SK-N-DZ (cell line): ENCODE measurements at regions not wholly inside any gene's neighbourhood (a gene's known extent, or its start where the extent isn't known, plus 50 kb on each side); places are given as distances from the start of the nearest gene placed in this dataset.

ENCODE experiments used
- DNase-seq: peaks from one replicate; pipeline ENCODE4 v3.0.0-alpha.2; 2015; ENCODE audit warnings: low spot score

DNA sequence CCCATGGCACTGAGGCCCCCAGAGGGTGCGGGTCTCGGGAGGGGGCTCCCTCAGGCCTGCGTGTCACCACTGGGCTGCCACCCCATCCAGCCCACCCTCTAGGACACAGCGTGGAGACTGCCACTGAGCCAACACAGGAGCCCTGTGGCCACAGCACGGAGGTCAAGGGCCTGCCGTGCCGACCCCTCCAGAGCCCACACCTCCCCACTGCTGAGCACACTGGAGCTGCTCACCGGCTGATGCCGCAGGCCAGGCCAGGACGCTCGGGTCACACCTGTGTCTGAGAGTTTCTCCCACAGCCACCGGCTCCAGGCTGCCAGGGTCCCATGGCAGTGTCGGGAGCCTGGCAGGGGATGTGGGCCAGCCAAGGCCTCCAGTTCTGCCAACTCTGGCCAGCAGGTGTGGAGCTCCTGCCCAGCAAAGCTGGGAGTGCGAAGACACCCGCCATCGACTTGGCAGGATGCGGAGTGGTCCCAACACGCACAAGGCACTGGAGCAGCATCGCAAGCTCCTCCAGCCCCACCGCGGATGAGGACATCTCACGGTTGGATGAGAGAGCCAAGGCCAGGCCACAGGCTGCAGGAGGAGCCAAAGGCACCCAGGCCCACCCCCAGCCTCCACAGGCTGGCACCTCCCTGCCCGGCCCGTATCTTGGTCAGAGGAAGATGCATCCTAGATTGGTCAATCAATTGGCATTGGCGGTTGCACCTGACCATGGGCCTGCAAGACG lies 187.1 kb downstream of the BRD1 start:
- DNase-seq, result no peak

DNA sequence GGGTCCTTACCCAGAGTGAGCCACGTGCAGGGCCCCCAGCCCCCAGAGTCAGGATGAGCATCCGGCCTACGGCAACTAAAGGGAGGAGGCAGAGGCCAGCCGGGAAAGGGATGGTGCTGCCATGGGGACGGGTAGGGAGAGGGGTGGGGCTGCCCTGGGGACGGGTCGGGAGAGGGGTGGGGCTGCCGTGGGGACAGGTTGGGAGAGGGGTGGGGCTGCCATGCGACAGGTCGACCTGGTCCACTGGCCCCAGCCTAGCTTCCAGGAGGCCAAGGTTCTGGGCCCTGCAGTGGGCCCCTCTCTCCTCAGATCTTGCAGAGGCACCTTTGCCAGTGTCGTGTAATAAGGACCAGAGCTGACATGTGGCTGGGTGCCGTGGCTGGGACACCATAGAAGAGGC lies 187.7 kb downstream of the BRD1 start:
- no peak for DNase-seq

DNA sequence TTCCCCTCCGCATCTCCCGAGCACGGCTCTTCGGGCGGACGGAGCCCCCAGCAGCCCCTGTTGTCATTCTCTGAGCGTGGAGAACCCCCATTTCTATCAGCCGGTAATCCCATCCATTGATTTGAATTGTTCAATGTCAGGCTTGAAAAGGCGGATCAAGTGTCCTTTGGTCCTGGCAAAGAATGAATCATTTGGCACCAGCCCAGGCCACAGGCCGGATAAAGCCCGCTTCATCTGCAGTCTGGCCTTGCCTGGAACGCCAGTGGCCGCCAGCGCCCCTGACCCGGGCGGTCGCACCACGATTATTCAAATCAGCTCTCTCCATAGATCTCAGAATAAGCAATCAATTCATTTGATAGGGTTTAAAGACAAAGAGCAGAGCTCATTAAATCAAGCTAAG lies 188.9 kb downstream of the BRD1 start:
- DNase-seq, result no peak

DNA sequence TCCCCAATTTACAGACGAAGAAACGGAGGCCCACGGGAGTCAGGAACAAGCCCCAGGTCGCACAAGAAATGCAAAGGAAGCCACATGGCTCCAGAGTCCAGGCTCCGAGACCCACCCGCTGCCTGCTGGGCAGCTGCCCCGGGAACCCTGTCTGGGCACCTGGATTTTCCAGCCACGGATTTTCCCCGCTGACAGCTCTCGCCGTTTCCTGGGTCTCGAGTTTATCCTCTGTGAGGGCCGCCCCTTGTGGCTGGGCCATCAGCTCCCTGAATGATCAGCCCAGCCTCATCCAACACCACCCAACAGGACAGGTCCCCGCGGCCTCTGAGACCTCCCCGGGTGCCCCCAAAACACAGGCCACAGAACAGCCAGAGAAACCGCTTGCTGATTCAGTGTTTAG lies 189.7 kb downstream of the BRD1 start:
- DNase-seq, result no peak

DNA sequence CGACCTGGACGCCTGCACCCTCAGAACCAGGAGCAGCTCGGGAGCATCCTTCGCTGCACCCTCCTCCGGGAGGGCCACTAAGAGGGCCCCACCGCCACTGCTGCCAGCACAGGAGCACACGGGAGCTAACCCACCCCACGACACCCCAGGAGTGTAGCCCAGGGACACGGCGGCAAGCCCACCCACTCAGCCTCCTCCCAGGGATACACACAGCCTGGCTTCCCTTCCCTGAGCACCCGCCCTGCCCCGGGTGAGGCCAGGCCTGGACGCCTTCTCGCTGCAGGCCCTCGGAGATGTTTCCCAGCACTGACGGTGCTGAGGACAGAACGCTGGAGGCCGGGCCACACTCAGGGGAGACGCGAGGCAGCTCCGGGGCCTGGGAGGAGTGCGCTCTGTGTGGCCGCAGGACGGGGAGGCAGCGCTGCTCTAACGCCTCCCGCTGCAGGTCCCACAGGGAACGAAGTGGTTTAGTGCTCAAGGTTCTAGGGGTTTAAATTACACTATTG lies 190.4 kb downstream of the BRD1 start:
- no peak for DNase-seq

DNA sequence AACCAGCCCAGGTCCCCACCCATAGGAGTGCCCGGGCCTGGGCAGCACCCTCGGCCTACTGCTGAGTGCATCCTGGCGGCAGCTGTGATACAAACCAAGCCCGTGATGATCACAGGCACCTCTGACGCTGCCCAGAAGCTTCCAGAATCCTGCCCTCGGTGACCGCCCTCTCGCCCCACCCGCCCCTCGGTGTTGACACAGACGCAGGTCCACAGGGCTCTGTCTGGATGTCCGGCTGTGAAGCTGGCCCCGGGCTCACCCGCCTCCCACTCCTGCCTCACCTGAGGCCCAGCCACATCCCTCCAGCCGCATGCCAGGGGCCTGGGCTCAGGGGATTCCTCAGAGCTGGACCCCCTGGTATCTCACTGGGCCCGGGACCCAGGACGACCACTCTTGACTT lies 191.0 kb downstream of the BRD1 start:
- DNase-seq, result no peak

DNA sequence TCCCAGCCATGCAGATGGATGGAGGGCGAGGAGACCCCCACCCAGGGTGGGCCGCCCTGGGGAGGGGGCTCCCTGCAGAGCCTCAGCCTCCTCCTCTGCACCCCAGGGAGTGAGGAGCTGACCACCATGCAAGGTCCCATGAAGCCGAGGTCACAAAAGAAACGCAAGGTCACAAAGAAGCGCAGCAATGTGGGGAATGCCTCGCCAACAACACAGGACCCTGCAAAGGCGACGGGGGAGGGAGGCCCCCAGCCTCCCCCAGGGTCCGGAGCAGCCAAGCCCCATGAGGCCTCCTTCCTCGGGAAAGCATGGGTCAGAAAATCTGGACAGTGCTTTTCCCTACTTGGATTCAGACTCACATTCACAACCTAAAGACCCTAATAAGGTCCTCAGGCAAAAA lies 191.5 kb downstream of the BRD1 start:
- no peak for DNase-seq

DNA sequence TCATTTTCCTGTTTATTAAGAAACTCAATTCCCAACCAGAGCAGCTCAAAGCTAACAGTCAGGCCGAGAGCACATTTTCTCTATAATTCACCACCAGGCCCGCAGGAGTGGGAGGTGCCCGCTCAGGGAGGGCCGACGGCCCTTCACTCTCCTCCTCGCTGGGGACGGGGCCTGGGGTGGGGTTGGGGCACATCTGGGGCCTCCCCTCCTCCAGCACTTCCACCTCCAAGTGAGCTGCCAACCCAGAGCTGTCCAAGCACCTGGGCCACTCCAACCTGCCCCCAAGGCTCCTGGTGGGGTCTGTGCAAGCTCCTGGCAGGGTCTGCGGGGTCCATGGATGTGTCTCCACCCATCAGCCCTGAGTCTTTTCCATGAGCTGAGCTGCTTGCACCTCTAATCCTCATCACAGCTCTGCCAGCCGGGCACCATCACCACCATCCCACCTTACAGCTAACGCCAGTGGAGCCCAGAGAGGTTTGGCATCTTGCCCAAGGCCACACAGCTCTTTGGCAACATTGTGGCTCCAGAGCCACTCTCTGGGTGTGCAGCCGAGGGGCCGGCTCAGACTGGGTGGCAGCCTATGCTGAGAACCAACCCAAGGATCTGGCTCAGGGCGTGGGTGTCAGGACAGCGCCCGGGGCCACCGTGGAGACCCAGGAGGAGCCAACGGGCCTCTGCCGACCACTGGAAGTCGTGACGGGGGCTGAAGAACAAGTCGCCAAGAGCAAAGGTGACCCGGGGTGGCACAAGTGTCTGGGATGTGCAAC lies 193.5 kb downstream of the BRD1 start:
- DNase-seq, result no peak

DNA sequence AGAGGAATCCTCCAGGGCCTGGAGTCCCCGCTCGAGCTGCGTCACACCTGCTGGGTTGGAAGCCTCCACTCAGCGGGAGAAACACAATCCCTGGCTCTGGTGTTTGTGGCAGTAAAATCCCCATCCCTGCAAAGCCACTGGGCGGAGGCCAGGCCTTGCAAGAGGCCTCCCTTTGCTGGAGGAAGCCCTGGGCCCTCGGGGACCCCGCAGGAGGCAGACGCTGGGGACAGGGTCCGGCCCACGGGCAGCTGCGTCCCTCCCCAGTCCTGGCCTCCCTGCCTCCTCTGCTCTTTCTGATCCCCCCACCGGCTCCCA lies 194.7 kb downstream of the BRD1 start:
- DNase-seq, result no peak

DNA sequence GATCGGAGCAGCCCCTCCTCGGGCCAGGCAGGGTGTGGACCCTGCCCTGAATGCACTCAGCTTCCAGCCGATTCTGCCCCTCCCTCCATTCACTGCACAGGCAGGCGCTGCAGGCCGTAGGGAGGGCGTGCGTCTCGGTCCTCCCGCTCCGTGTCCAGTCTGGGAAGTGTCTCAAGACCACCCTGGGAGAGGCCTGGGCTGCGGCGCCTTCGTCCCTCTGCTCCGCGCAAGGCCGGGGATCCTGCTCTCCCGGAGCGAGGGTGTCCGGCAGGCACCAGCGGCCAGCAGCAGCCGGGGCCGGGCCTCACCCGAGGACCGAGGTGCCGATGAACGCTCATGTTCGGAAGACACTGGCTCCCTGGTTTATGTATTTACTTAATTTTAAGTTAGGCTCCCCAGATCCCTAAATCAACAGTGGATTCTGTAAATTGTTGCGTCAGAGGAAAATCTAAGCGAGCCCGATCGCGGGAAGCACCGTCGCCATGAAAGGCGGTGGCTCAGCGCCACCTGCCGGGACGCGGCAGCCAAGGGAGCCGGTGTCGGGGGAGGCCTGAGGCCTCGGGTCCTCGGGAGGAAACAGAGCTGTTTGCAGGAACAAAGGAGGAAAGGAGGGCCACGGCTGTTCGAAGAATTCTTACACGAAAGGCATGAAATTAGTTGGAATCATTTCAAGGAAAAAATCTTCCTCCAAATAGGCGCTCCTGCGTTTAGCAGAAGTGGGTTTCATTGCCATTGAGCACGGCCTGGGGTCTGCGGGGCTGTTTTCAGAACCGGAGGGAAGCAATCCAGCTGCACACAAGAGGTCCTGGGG lies 195.3 kb downstream of the BRD1 start:
- DNase-seq, result peak; percentile 67

DNA sequence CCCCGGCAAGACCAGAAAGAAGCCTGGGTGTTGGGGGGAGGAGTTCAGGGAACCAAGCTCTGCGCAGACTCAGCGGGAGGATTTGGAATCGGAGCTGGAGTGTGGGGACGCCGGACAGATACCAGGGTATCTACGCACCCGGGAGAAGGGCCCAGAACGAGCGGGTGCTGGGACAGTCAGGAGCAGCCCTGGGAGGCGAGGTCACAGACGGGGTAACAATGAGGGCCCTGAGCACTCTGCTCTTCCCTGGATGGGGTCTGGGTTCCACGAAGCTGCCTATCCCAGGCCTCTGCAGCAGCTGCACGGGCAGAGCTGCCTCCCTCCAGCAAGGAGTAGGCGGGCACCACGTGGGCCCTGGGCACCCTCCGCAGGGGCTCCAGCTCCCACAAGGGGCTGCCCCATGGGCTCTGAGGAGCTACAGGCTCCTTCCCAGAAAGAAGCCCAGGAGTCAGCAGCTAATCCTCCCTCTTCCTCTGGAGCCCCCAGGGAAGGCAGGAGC lies 197.2 kb downstream of the BRD1 start:
- no peak for DNase-seq

DNA sequence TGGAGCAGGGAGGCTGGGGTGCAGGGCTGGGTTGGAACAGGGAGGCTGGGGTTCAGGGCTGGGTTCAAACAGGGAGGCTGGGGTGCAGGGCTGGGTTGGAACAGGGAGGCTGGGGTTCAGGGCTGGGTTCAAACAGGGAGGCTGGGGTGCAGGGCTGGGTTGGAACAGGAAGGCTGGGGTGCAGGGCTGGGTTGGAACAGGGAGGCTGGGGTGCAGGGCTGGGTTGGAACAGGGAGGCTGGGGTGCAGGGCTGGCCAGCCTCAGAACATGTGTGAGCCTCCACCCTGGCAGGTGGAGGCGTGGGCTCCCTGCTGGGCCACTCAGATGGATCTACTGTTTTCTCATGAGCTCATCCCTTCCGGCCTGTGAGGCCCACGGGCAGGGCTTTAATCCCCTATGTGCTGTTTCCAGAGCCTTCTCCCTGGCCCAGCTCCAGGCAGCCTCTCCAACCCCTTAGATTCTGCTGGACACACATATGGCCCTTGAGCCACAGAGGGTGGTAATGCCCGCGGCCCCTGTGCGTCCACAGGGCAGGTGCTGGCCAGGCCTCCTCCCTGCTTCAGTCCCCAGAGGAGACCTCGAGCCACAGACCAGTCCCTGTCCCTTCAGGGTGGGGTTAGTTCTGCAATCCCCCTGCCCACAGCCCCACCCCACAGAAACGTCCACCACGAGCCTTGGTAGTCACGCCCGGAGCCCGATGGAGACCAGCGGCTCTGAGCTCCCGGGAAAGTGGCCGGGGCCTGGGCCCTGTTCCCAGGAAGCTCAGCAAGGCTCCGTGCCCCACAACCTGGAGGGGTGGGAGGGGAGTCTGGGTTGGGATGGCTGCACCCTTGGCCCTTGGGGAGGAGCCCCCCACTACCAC lies 197.9 kb downstream of the BRD1 start:
- DNase-seq, result no peak

DNA sequence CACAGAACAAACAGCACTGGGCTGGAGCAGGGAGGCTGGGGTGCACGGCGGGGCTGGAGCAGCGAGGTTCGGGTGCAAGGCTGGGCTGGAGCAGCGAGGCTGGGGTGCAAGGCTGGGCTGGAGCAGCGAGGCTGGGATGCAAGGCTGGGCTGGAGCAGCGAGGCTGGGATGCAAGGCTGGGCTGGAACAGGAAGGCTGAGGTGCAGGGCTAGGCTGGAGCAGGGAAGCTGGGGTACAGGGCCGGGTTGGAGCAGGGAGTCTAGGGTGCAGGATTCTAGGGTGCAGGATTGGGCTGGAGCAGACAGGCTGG lies 198.5 kb downstream of the BRD1 start:
- no peak for DNase-seq

DNA sequence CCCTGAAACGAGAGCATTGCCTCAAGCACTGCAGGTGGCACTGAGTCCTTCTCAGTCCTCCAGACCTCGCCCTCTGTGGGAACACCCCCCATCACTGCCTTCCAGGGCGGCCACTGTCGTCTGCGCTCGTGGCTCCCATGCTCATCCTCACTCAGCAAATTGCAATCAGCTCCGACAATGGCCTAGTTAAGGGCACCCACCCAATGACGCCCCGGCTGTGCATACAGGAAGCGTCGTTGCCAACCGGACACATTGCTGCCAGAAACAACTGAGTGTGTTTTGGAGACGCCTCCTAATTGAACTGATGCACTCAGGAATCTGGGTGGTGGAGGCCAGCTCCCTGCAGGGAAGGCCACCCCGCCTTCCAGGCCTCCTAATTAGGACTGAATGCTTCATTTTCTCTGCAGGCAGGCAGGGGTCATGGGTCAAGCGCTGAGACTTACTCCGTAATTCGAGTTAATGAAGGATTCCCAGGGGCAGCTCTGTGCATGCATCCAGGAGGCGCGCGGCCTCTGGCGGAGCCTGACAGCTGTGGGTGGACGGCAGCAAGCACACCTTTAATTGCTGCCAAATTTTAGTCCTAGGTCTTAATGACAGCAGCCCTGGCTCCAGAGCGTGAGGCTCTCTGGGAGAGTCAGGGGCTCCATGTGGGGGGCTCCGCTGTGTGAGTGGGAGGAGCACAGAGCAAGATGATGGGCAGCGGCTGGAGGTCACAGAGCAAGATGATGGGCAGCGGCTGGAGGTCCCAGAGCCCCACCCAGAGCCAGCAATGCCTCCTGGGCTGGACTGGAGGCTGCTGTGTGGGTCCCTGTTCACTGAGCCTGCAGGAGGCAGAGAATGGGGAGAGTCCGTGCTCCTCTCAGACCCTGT lies 199.0 kb downstream of the BRD1 start:
- DNase-seq, result peak; percentile 54

DNA sequence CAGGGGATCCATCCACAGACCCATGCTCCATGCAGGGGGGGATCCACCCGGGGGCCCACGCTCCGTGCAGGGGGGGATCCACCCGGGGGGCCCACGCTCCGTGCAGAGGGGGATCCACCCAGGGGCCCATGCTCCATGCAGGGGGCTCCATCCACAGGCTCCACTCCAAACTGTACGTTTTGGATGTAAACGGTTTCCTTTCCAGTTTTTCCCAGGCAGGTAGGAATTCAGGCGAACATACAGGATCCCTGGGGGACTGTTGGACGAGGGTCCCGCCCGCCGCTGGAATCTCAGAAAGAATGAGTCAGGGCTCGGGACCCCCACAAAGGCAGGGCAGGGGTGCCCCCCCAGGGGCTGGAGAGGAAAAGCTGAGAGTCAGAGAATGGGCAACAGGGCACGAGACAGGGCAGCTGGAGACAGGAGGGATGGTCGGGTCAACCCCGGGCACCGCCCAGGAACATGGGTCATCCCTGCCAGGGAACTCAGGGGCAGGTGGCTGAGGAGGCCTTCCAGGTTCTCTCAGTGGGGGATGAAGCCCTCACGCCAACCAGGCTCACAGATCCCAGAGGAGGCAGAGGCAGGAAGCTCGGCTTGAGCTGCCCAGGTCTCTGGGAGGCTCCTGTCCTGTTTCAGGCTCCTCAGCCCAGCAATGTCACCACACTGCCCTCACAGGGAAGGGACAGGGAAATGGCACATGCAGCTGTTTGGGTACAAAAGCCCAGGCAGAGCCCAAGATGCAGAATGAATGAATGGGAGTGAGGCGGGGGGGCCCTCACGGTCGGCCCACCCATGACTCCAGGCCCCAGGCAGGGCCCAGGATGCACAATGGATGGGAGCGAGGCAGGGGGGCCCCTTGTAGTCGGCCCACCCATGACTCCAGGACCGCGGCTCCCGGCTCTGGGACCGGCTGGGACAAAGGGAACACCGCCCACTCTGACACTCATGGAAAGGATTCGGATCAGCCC lies 200.2 kb downstream of the BRD1 start:
- DNase-seq, result no peak

DNA sequence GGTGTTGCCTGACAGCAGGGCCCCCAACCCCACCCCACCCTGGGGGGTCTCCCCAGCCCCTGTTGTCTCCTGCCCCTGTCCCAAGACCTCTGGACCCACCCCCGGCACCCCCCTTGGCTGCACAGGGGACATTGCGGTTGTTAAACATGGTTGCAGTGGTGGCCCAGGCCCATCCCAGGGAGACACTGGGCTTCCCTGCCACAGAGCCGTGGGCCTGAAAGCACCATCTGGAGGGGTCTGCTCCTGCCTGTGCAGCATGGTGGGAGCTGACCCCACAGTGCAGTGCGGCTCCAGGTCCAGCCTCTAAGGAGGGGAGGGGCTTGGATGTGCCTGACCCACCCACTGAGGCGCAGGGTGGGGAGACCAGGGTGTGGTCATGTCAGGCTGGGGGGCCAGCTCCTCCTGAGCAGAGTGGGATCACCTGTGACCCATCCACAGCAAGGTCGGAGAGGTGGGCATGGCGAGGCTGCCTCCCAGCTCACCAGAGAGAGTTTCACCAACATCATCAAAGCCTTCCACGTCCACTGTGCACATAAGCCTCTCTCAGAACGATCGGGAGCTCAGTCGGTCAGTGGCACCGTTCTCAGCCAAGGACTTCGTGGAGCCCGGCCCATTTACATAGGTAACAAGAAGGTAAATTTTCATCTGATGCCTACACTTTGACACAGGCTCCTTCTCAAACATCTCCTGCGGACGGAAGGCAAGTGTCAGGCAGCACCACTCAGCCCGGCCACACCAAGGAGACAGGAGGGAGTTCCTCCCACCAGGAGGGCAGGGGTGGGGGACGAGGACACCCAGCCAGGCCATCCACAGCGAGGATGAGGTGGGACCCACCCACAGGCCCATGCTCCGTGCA lies 201.1 kb downstream of the BRD1 start:
- DNase-seq, result no peak

DNA sequence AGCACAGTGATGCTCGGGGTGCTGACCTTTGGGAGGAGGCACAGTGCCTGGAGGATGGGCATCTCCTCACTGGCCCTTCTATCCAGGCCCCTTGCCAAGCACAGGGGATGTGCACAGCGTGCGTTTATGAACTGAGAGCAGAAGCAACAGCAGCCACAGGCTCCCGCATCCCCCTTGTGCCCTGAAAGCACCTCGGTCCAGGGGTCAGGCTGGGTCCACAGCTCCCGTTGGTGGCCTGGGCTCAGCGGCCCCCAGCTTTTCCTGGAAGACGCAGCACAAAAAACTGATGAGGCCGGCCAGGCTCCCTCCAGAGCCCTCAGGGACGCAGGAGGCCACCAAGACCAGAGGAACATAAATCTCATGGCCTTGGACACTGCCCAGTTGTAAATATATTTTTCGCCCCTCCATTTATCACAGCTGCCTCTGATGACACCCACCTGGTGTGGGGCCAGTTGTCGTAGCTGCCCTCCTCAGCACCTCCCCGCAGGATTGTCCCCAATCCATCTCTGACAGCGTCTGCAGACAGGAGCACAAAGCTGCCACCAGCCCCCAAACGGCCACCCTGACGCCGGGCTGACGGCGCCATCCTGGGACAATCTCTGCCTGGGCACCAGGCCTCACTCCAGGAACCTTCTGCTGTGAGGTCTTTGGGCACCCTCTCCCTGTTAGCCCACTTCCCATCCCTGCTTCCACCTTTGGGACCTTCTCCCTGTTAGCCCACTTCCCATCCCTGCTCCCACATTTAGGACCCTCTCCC lies 203.1 kb downstream of the BRD1 start:
- DNase-seq, result no peak

DNA sequence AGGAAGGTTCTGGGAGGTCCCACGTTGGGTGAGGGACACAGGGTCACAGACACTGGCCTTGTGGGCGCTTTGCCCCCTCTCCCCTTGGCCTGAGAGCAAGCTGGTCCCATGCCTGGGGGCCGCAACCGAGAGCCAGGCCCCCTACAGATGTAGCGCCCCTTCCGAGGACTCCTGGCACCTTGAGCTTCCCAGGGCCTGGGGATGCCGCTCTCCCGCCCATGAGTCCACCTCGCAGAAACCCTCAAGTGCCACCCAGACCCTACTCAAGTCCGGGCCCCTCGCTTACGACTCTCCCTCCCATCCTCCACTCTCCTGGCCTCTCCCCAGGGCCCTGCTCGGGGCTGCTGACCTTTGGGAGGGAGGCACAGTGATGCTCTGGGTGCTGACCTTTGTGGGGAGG lies 204.0 kb downstream of the BRD1 start:
- DNase-seq, result no peak
